Lower leg skin (tissue), 3 donors: ENCODE measurements at regions not wholly inside any gene's neighbourhood (a gene's known extent, or its start where the extent isn't known, plus 50 kb on each side); places are given as distances from the start of the nearest gene placed in this dataset.

ENCODE experiments used
- POLR2A ChIP-seq, 2 donors: fragments of 450-650 bp; IDR thresholded peaks; one replicate each; pipeline ENCODE4 v1.6.1; 2016 to 2017; ENCODE audit warnings: antibody characterized with exemption in 2 of 2, mild to moderate bottlenecking in 1 of 2, moderate library complexity in 1 of 2
- TF ChIP-seq, protein P1 (sequence below), 3 donors: fragments of 450-650 bp; IDR thresholded peaks; one replicate each; pipeline ENCODE4 v1.5.1; 2016; ENCODE audit warnings: antibody characterized with exemption in 3 of 3, mild to moderate bottlenecking in 3 of 3, moderate library complexity in 2 of 3

DNA sequence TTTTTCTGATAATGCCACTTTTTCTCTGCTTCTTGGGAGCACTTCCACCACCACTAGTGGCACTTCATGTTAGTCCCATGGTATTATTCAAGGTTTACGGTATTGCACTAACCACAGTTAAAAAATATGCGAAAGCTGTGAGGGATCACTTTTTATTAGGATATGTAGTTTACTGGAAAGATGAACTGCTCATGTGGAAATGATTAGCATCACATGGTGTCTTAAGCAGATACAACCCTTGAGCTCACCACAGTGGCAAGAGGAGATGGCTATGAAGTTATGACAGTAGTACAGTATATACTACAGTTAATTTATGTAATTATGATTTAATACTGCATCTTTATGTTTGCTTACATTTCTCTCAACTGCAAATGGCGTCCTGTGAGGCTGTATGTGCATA, 134.5 kb upstream of the HMGN3 start:
- TF ChIP-seq, protein P1, sequence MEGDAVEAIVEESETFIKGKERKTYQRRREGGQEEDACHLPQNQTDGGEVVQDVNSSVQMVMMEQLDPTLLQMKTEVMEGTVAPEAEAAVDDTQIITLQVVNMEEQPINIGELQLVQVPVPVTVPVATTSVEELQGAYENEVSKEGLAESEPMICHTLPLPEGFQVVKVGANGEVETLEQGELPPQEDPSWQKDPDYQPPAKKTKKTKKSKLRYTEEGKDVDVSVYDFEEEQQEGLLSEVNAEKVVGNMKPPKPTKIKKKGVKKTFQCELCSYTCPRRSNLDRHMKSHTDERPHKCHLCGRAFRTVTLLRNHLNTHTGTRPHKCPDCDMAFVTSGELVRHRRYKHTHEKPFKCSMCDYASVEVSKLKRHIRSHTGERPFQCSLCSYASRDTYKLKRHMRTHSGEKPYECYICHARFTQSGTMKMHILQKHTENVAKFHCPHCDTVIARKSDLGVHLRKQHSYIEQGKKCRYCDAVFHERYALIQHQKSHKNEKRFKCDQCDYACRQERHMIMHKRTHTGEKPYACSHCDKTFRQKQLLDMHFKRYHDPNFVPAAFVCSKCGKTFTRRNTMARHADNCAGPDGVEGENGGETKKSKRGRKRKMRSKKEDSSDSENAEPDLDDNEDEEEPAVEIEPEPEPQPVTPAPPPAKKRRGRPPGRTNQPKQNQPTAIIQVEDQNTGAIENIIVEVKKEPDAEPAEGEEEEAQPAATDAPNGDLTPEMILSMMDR (IDR thresholded peaks at IDR 0.05): no peak
- TF ChIP-seq POLR2A (IDR thresholded peaks at IDR 0.05): no peak
